ENCODE measurements at regions not wholly inside any gene's neighbourhood (a gene's known extent, or its start where the extent isn't known, plus 50 kb on each side); places are given as distances from the start of the nearest gene placed in this dataset.

- DNase-seq: no peak
- Histone ChIP-seq H3K9me3 (replicated peaks) (peaks cover 5% of the 10 kb centered on the region), H3K4me3 (no peak overlapping the region), H3K4me1 (peaks cover 9% of the 10 kb centered on the region), H3K27me3 (ENCODE audit: low read depth) (no peaks in the 10 kb centered on the region), H3K27ac (replicated peaks) (no peak overlapping the region), H3K36me3 (peaks cover 26% of the 10 kb centered on the region)
- TF ChIP-seq, protein P1, sequence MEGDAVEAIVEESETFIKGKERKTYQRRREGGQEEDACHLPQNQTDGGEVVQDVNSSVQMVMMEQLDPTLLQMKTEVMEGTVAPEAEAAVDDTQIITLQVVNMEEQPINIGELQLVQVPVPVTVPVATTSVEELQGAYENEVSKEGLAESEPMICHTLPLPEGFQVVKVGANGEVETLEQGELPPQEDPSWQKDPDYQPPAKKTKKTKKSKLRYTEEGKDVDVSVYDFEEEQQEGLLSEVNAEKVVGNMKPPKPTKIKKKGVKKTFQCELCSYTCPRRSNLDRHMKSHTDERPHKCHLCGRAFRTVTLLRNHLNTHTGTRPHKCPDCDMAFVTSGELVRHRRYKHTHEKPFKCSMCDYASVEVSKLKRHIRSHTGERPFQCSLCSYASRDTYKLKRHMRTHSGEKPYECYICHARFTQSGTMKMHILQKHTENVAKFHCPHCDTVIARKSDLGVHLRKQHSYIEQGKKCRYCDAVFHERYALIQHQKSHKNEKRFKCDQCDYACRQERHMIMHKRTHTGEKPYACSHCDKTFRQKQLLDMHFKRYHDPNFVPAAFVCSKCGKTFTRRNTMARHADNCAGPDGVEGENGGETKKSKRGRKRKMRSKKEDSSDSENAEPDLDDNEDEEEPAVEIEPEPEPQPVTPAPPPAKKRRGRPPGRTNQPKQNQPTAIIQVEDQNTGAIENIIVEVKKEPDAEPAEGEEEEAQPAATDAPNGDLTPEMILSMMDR (IDR thresholded peaks at IDR 0.05; ENCODE audit: borderline replicate concordance): no peak
- intact Hi-C loops (cut with micrococcal nuclease): no loop called here
These were observed 348.7 kb downstream of the CD83 start for GRCh38 chr6:14466278-14466677.

DNA sequence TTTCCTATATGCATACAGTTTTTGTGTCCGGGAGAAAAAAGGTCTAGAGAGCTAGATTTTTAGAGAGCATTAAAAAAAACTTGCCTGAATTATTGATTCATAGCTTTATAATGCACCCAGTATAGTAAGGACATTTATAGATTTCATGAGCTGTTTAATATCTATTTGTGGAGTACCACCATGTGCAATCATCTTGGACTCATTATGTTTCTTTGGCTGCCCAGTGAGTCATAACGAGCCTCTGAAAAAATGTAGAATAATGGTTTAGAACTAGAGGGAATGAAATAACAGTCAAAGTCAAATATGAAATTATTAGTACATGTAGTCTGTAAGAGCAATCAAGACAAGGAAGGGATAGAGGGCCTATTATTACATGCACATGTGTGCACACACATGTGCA is 350.0 kb downstream of the CD83 start:
- no peak overlapping the region for H3K27ac ChIP-seq (replicated peaks)
- intact Hi-C loops (cut with micrococcal nuclease): no loop called here
- peaks cover 5% of the 10 kb centered on the region for H3K9me3 ChIP-seq (replicated peaks)
- no peaks in the 10 kb centered on the region for H3K27me3 ChIP-seq (ENCODE audit: low read depth)
- no peak for DNase-seq
- H3K4me1 ChIP-seq: peaks cover 9% of the 10 kb centered on the region
- no peak overlapping the region for H3K4me3 ChIP-seq
- TF ChIP-seq, protein P1 (IDR thresholded peaks at IDR 0.05; ENCODE audit: borderline replicate concordance): no peak
- peaks cover 17% of the 10 kb centered on the region for H3K36me3 ChIP-seq

GRCh38 chr6:14468647-14469321 is 351.2 kb downstream of the CD83 start:
- Histone ChIP-seq H3K4me1 (peaks cover 9% of the 10 kb centered on the region), H3K4me3 (no peak overlapping the region), H3K9me3 (replicated peaks) (peaks cover 5% of the 10 kb centered on the region), H3K27ac (replicated peaks) (no peak overlapping the region), H3K36me3 (peaks cover 17% of the 10 kb centered on the region), H3K27me3 (ENCODE audit: low read depth) (no peaks in the 10 kb centered on the region)
- TF ChIP-seq, protein P1 (IDR thresholded peaks at IDR 0.05; ENCODE audit: borderline replicate concordance): no peak
- intact Hi-C loops (cut with micrococcal nuclease): no loop called here
- no peak for DNase-seq

- Histone ChIP-seq H3K36me3 (peaks cover 14% of the 10 kb centered on the region), H3K4me1 (peaks cover 9% of the 10 kb centered on the region), H3K9me3 (replicated peaks) (peaks cover under 1% of the 10 kb centered on the region), H3K27me3 (ENCODE audit: low read depth) (no peaks in the 10 kb centered on the region), H3K27ac (replicated peaks) (no peak overlapping the region), H3K4me3 (no peak overlapping the region)
- intact Hi-C loops (cut with micrococcal nuclease): no loop called here
- no peak for DNase-seq
- TF ChIP-seq, protein P1 (IDR thresholded peaks at IDR 0.05; ENCODE audit: borderline replicate concordance): no peak
These were observed 352.5 kb downstream of the CD83 start for GRCh38 chr6:14470101-14470500.

DNA sequence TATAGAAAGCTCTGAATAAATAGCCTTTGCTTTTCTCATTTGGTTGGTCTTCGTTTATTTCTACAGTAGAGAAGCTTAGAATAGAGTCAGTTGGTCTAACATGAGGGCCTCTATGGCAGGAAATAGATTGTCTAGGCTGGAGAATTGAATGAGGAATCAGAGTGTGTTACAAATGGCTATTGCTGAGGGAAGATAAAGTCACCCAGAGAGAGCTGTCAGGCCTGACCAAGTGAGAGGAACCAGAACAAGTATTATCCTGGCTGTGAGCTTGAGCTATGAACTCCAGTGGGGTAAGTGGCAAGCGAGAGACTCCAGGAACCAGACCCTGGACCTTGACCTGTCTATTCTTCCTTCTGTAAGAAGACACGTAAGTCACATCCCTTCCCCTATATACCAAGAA is 353.1 kb downstream of the CD83 start:
- no peak for DNase-seq
- H3K4me3 ChIP-seq: no peak overlapping the region
- no peak overlapping the region for H3K27ac ChIP-seq (replicated peaks)
- TF ChIP-seq, protein P1 (IDR thresholded peaks at IDR 0.05; ENCODE audit: borderline replicate concordance): no peak
- peaks cover 9% of the 10 kb centered on the region for H3K4me1 ChIP-seq
- H3K27me3 ChIP-seq (ENCODE audit: low read depth): no peaks in the 10 kb centered on the region
- H3K9me3 ChIP-seq (replicated peaks): no peaks in the 10 kb centered on the region
- peaks cover 8% of the 10 kb centered on the region for H3K36me3 ChIP-seq
- intact Hi-C loops (cut with micrococcal nuclease): no loop called here
